ENCODE measurements at regions not wholly inside any gene's neighbourhood (a gene's known extent, or its start where the extent isn't known, plus 50 kb on each side); places are given as distances from the start of the nearest gene placed in this dataset.

GRCh38 chr4:85062466-85062865 is 96.0 kb upstream of the WDFY3 start:
- Histone ChIP-seq H3K4me3 (no peak overlapping the region), H3K36me3 (no peaks in the 10 kb centered on the region), H3K9me3 (no peaks in the 10 kb centered on the region), H3K4me1 (ENCODE audit: insufficient read depth) (no peaks in the 10 kb centered on the region), H3K27ac (no peak overlapping the region), H3K27me3 (no peaks in the 10 kb centered on the region)
- TF ChIP-seq EP300 (IDR thresholded peaks at IDR 0.05) (no peak), POLR2A (IDR thresholded peaks at IDR 0.05) (no peak), CTCF (IDR thresholded peaks at IDR 0.05) (no peak)
- DNase-seq, result no peak
- intact Hi-C loops (cut with DNase I), result no loop called here

GRCh38 chr4:85067342-85067741 is 100.9 kb upstream of the WDFY3 start:
- WGBS, 3 donors, result 90 to 93% (median 91%) methylated on average over 2 of the region's 2 CpGs
- Histone ChIP-seq H3K4me3 (no peak overlapping the region), H3K9me3 (no peaks in the 10 kb centered on the region), H3K4me1 (ENCODE audit: insufficient read depth) (no peaks in the 10 kb centered on the region), H3K27me3 (no peaks in the 10 kb centered on the region), H3K36me3 (no peaks in the 10 kb centered on the region), H3K27ac (no peak overlapping the region)
- DNase-seq, result no peak
- TF ChIP-seq CTCF (IDR thresholded peaks at IDR 0.05) (no peak), POLR2A (IDR thresholded peaks at IDR 0.05) (no peak), EP300 (IDR thresholded peaks at IDR 0.05) (no peak)
- intact Hi-C loops (cut with DNase I), result no loop called here

- no peak for DNase-seq
- Histone ChIP-seq H3K27me3 (no peaks in the 10 kb centered on the region), H3K27ac (no peak overlapping the region), H3K9me3 (no peaks in the 10 kb centered on the region), H3K36me3 (no peaks in the 10 kb centered on the region), H3K4me3 (no peak overlapping the region), H3K4me1 (ENCODE audit: insufficient read depth) (no peaks in the 10 kb centered on the region)
- no peak for TF ChIP-seq CTCF (IDR thresholded peaks at IDR 0.05)
- intact Hi-C loops (cut with DNase I), result no loop called here
- WGBS, 3 donors, result 71 to 89% (median 89%) methylated on average over 2 of the region's 2 CpGs
Measured at GRCh38 chr4:85078016-85078415, 111.5 kb upstream of the WDFY3 start.

- 74 to 76% (median 74%) methylated on average over 1 of the region's 1 CpG for WGBS, 3 donors
- DNase-seq, result no peak
- H3K27ac ChIP-seq, result no peak overlapping the region
- no peaks in the 10 kb centered on the region for H3K27me3 ChIP-seq
- intact Hi-C loops (cut with DNase I), result no loop called here
- H3K4me3 ChIP-seq, result no peak overlapping the region
- no peaks in the 10 kb centered on the region for H3K9me3 ChIP-seq
- H3K36me3 ChIP-seq, result no peaks in the 10 kb centered on the region
- no peaks in the 10 kb centered on the region for H3K4me1 ChIP-seq (ENCODE audit: insufficient read depth)
- TF ChIP-seq CTCF (IDR thresholded peaks at IDR 0.05) (no peak), EP300 (IDR thresholded peaks at IDR 0.05) (no peak), POLR2A (IDR thresholded peaks at IDR 0.05) (no peak)
Measured at GRCh38 chr4:85081196-85081595, 114.7 kb upstream of the WDFY3 start.
